NB4 (cell line): ENCODE measurements at regions not wholly inside any gene's neighbourhood (a gene's known extent, or its start where the extent isn't known, plus 50 kb on each side); places are given as distances from the start of the nearest gene placed in this dataset.

ENCODE experiments used
- DNase-seq: peaks from one replicate; pipeline ENCODE4 v3.0.0; 2010; ENCODE audit warnings: low read depth
- H3K4me3 ChIP-seq: one replicate; pipeline ENCODE4 v1.5.1; 2011; ENCODE audit warnings: mild to moderate bottlenecking, low read depth, low read length, moderate library complexity
- CTCF ChIP-seq: IDR thresholded peaks from one replicate; pipeline ENCODE4 v1.5.1; 2012; ENCODE audit warnings: low read depth, low read length
- MAX ChIP-seq: IDR thresholded peaks from 2 replicates; pipeline ENCODE4 v1.6.1; 2011; ENCODE audit warnings: low read depth, low read length
- MYC ChIP-seq: IDR thresholded peaks from 2 replicates; pipeline ENCODE4 v1.6.1; 2011; ENCODE audit warnings: low read depth, low read length
- POLR2A ChIP-seq: IDR thresholded peaks from 2 replicates; pipeline ENCODE4 v1.6.1; 2011; ENCODE audit warnings: mild to moderate bottlenecking; ENCODE audit not compliant: insufficient read length; ENCODE audit errors: extremely low read depth

- no peak overlapping the region for H3K4me3 ChIP-seq
- no peak for TF ChIP-seq CTCF
- TF ChIP-seq MAX: no peak
- TF ChIP-seq POLR2A: no peak
- TF ChIP-seq MYC: no peak
- no peak for DNase-seq
Measured at GRCh38 chr7:25911738-25912607, 240.0 kb upstream of the NFE2L3 start.

- TF ChIP-seq MYC: no peak
- TF ChIP-seq MAX: no peak
- no peak for TF ChIP-seq POLR2A
- TF ChIP-seq CTCF: no peak
- DNase-seq: no peak
- H3K4me3 ChIP-seq: no peak overlapping the region
Measured at GRCh38 chr7:25913598-25914224, 238.3 kb upstream of the NFE2L3 start.

- no peak for TF ChIP-seq POLR2A
- no peak for TF ChIP-seq MYC
- TF ChIP-seq CTCF: no peak
- no peak for TF ChIP-seq MAX
- no peak overlapping the region for H3K4me3 ChIP-seq
- no peak for DNase-seq
Measured at GRCh38 chr7:25918731-25919130, 233.3 kb upstream of the NFE2L3 start.

- DNase-seq: no peak
- no peak for TF ChIP-seq CTCF
- no peak for TF ChIP-seq POLR2A
- no peak for TF ChIP-seq MYC
- no peak for TF ChIP-seq MAX
- H3K4me3 ChIP-seq: no peak overlapping the region
Measured at GRCh38 chr7:25922296-25922695, 229.7 kb upstream of the NFE2L3 start.

- no peak for TF ChIP-seq MYC
- TF ChIP-seq MAX: no peak
- TF ChIP-seq POLR2A: no peak
- TF ChIP-seq CTCF: no peak
- no peak for DNase-seq
Measured at GRCh38 chr7:25923741-25924460, 228.1 kb upstream of the NFE2L3 start.

More at GRCh38 chr7:25923741-25924460, 228.1 kb upstream of the NFE2L3 start:
- no peak overlapping the region for H3K4me3 ChIP-seq
